Mucosa of descending colon (tissue), 3 donors: ENCODE measurements at regions not wholly inside any gene's neighbourhood (a gene's known extent, or its start where the extent isn't known, plus 50 kb on each side); places are given as distances from the start of the nearest gene placed in this dataset.

Experiments used
- ATAC-seq: fragments of 200-7000 bp; cut with Tn5 transposase; one replicate; pipeline ENCODE4 v1.9.1; 2020; ENCODE audit warnings: mild to moderate bottlenecking, moderate library complexity
- DNase-seq, 3 donors: peaks; one replicate each; pipeline ENCODE4 v3.0.0-alpha.2; 2020
- H3K36me3 ChIP-seq: fragments of 200-600 bp; one replicate; pipeline ENCODE4 v1.8.0; 2021; ENCODE audit warnings: low read depth, mild to moderate bottlenecking
- H3K4me1 ChIP-seq: fragments of 200-600 bp; one replicate; pipeline ENCODE4 v1.8.0; 2021; ENCODE audit warnings: low read depth, mild to moderate bottlenecking
- H3K4me3 ChIP-seq: fragments of 200-600 bp; one replicate; pipeline ENCODE4 v1.8.0; 2021; ENCODE audit warnings: mild to moderate bottlenecking
- H3K9me3 ChIP-seq: fragments of 200-600 bp; one replicate; pipeline ENCODE4 v1.8.0; 2021; ENCODE audit warnings: mild to moderate bottlenecking
- CTCF ChIP-seq: fragments of 200-600 bp; IDR thresholded peaks from one replicate; pipeline ENCODE4 v1.8.0; 2022; ENCODE audit warnings: antibody characterized with exemption, mild to moderate bottlenecking
- intact Hi-C, 2 donors: fragments of 100-400 bp; cut with DNase I in 1 of 2; cut with micrococcal nuclease in 1 of 2; formaldehyde crosslinking; loops; one replicate each; pipeline versions ENCODE4 v1.11.0 to v1.11.1; 2022; cut with DNase I, micrococcal nuclease
- donor health status: DM: no; HTN: no; CAD: no; lungs with moderate emphysema.
- donor health status: DM: no; HTN: no; CAD: no.
- donor health status: DM: no; HTN: yes; CAD: no.

GRCh38 chr1:168482106-168482505, 61.7 kb downstream of the XCL2 start:
- H3K4me1 ChIP-seq = no peaks in the 10 kb centered on the region
- H3K9me3 ChIP-seq = peaks cover 2% of the 10 kb centered on the region
- ATAC-seq (no peak), DNase-seq (no peak)
- no peak for TF ChIP-seq CTCF
- no peak overlapping the region for H3K4me3 ChIP-seq
- H3K36me3 ChIP-seq = no peaks in the 10 kb centered on the region
- intact Hi-C loops = no loop called here

GRCh38 chr1:168481586-168481985, 62.2 kb downstream of the XCL2 start:
- DNase-seq (no peak), ATAC-seq (peak; percentile 53)
- no peak for TF ChIP-seq CTCF
- Histone ChIP-seq H3K9me3 (peaks cover under 1% of the 10 kb centered on the region), H3K4me3 (no peak overlapping the region), H3K4me1 (no peaks in the 10 kb centered on the region), H3K36me3 (no peaks in the 10 kb centered on the region)
- intact Hi-C loops = no loop called here

- no peaks in the 10 kb centered on the region for H3K36me3 ChIP-seq
- TF ChIP-seq CTCF = no peak
- no peaks in the 10 kb centered on the region for H3K9me3 ChIP-seq
- no peak for ATAC-seq
- intact Hi-C loops = no loop called here
- DNase-seq = no peak
- no peak overlapping the region for H3K4me3 ChIP-seq
- no peaks in the 10 kb centered on the region for H3K4me1 ChIP-seq
Observed at GRCh38 chr1:168480997-168481396, 62.8 kb downstream of the XCL2 start.

GRCh38 chr1:168477792-168478191, 66.0 kb downstream of the XCL2 start:
- no peaks in the 10 kb centered on the region for H3K4me1 ChIP-seq
- TF ChIP-seq CTCF = no peak
- ATAC-seq (no peak), DNase-seq (no peak)
- no peak overlapping the region for H3K4me3 ChIP-seq
- intact Hi-C loops = no loop called here
- peaks cover 8% of the 10 kb centered on the region for H3K9me3 ChIP-seq
- H3K36me3 ChIP-seq = no peaks in the 10 kb centered on the region

- no peaks in the 10 kb centered on the region for H3K4me1 ChIP-seq
- intact Hi-C loops = no loop called here
- DNase-seq = no peak
- no peak overlapping the region for H3K4me3 ChIP-seq
- ATAC-seq = peak; percentile 60
- peaks cover 8% of the 10 kb centered on the region for H3K9me3 ChIP-seq
- H3K36me3 ChIP-seq = no peaks in the 10 kb centered on the region
- TF ChIP-seq CTCF = no peak
Observed at GRCh38 chr1:168476588-168477385, 67.0 kb downstream of the XCL2 start.
